IMR-90 (cell line): ENCODE measurements at regions not wholly inside any gene's neighbourhood (a gene's known extent, or its start where the extent isn't known, plus 50 kb on each side); places are given as distances from the start of the nearest gene placed in this dataset.

Source experiments
- ATAC-seq: fragments of 200-7000 bp; cut with Tn5 transposase; 2 replicates; pipeline ENCODE4 v1.9.1; 2020; ENCODE audit warnings: low read depth, mild to moderate bottlenecking, moderate library complexity
- BruUV-seq: library from RNA; stranded (reverse); fragments of 400-500 nt; replicated peaks from 2 replicates; lab custom pipeline; 2021; lab: Mats Ljungman, UMichigan
- CTCF ChIA-PET: fragments of 300-600 bp; formaldehyde crosslinking; extraction: SDS; loops from one replicate; lab custom pipeline; 2021; ENCODE audit warnings: antibody characterized with exemption; lab: Yijun Ruan, JAX
- POLR2A ChIA-PET: fragments of 300-600 bp; sonication (Branson Sonifier 250); formaldehyde crosslinking; loops from one replicate; lab custom pipeline; 2022; ENCODE audit warnings: antibody characterized with exemption; ENCODE audit not compliant: unreplicated experiment; lab: Charles Lee
- DNase-seq: peaks from one replicate; pipeline ENCODE4 v3.0.0; 2013
- H2AFZ ChIP-seq: replicated peaks from 2 replicates; pipeline ENCODE3; 2013; ENCODE audit warnings: low read length, mild to moderate bottlenecking; ENCODE audit not compliant: poor library complexity
- H2AK5ac ChIP-seq: 2 replicates; pipeline ENCODE4 v1.6.1; 2013; ENCODE audit warnings: low read depth, low read length, inconsistent platforms
- H2AK9ac ChIP-seq: replicated peaks from 2 replicates; pipeline ENCODE3; 2013; ENCODE audit warnings: mild to moderate bottlenecking, low read depth, low read length, moderate library complexity; ENCODE audit not compliant: poor library complexity
- H2BK120ac ChIP-seq: 2 replicates; pipeline ENCODE4 v1.6.1; 2013; ENCODE audit warnings: low read depth, low read length, inconsistent platforms
- H2BK15ac ChIP-seq: 3 replicates; pipeline ENCODE4 v1.6.1; 2013; ENCODE audit warnings: low read depth, low read length, inconsistent platforms
- H2BK20ac ChIP-seq: 2 replicates; pipeline ENCODE4 v1.6.1; 2013; ENCODE audit warnings: low read depth, mild to moderate bottlenecking, inconsistent platforms, low read length, moderate library complexity
- H2BK5ac ChIP-seq: 2 replicates; pipeline ENCODE4 v1.6.1; 2013; ENCODE audit warnings: mild to moderate bottlenecking, low read depth, low read length, inconsistent platforms; ENCODE audit not compliant: poor library complexity, severe bottlenecking
- H3K14ac ChIP-seq: replicated peaks from 2 replicates; pipeline ENCODE4 v1.6.1; 2013; ENCODE audit warnings: low read depth, low read length, inconsistent platforms
- H3K18ac ChIP-seq: 2 replicates; pipeline ENCODE4 v1.6.1; 2013; ENCODE audit warnings: low read depth, low read length, control low read depth
- H3K23ac ChIP-seq: 2 replicates; pipeline ENCODE4 v1.6.1; 2013; ENCODE audit warnings: low read depth, low read length, inconsistent platforms
- H3K27ac ChIP-seq: 2 replicates; pipeline ENCODE4 v1.5.1; 2013; ENCODE audit warnings: mild to moderate bottlenecking, control low read depth, low read length; ENCODE audit not compliant: insufficient read depth
- H3K27me3 ChIP-seq: 2 replicates; pipeline ENCODE4 v1.6.1; 2013; ENCODE audit warnings: low read length; ENCODE audit not compliant: control insufficient read depth, insufficient read depth
- H3K36me3 ChIP-seq: 2 replicates; pipeline ENCODE4 v1.6.1; 2013; ENCODE audit warnings: low read length, mixed read lengths; ENCODE audit not compliant: control insufficient read depth, insufficient read depth
- H3K4ac ChIP-seq: 2 replicates; pipeline ENCODE4 v1.6.1; 2013; ENCODE audit warnings: low read depth, low read length, inconsistent platforms
- H3K4me1 ChIP-seq: 2 replicates; pipeline ENCODE4 v1.6.1; 2013; ENCODE audit warnings: low read length, mixed read lengths; ENCODE audit not compliant: control insufficient read depth, insufficient read depth
- H3K4me2 ChIP-seq: 2 replicates; pipeline ENCODE4 v1.6.1; 2013; ENCODE audit warnings: low read depth, mild to moderate bottlenecking, control low read depth, low read length, moderate library complexity
- H3K4me3 ChIP-seq: 2 replicates; pipeline ENCODE4 v1.5.1; 2013; ENCODE audit warnings: low read depth, mild to moderate bottlenecking, control low read depth, low read length, moderate library complexity; ENCODE audit not compliant: insufficient read depth
- H3K56ac ChIP-seq: 2 replicates; pipeline ENCODE4 v1.6.1; 2013; ENCODE audit warnings: low read length, inconsistent platforms; ENCODE audit not compliant: insufficient read depth; ENCODE audit errors: extremely low read depth
- H3K79me1 ChIP-seq, 2 experiments: 2 replicates each; pipeline ENCODE4 v1.6.1; 2013; ENCODE audit warnings: low read length in 2 of 2, inconsistent platforms in 1 of 2, low read depth in 1 of 2
- H3K9ac ChIP-seq: 2 replicates; pipeline ENCODE4 v1.6.1; 2013; ENCODE audit warnings: low read depth, low read length, control low read depth
- H3K9me1 ChIP-seq: 2 replicates; pipeline ENCODE4 v1.6.1; 2013; ENCODE audit warnings: low read length, inconsistent platforms; ENCODE audit not compliant: insufficient read depth
- H3K9me3 ChIP-seq: 2 replicates; pipeline ENCODE4 v1.6.1; 2013; ENCODE audit warnings: low read length; ENCODE audit not compliant: control insufficient read depth, insufficient read depth
- H4K20me1 ChIP-seq: 2 replicates; pipeline ENCODE4 v1.6.1; 2013; ENCODE audit warnings: low read length, inconsistent platforms; ENCODE audit not compliant: insufficient read depth
- H4K5ac ChIP-seq: 2 replicates; pipeline ENCODE4 v1.6.1; 2013; ENCODE audit warnings: mild to moderate bottlenecking, low read depth, low read length, control low read depth
- H4K8ac ChIP-seq, 2 experiments: 2 replicates each; pipeline ENCODE4 v1.6.1; 2013; ENCODE audit warnings: low read depth in 2 of 2, low read length in 2 of 2, control low read depth in 1 of 2, inconsistent platforms in 1 of 2
- H4K91ac ChIP-seq: 2 replicates; pipeline ENCODE4 v1.6.1; 2013; ENCODE audit warnings: low read depth, low read length, inconsistent platforms; ENCODE audit not compliant: insufficient read depth
- BHLHE40 ChIP-seq: fragments of 150-350 bp; IDR thresholded peaks from 2 replicates; pipeline ENCODE4 v1.6.1; 2016; ENCODE audit warnings: mild to moderate bottlenecking, low read depth, low read length
- CEBPB ChIP-seq: IDR thresholded peaks from 2 replicates; pipeline ENCODE4 v1.6.1; 2012; ENCODE audit warnings: low read depth, low read length, improper control_type of control experiment
- CHD1 ChIP-seq: IDR thresholded peaks from 2 replicates; pipeline ENCODE4 v1.6.1; 2012; ENCODE audit warnings: low read depth, low read length, improper control_type of control experiment
- ELK1 ChIP-seq: fragments of 150-350 bp; IDR thresholded peaks from 2 replicates; pipeline ENCODE4 v1.6.1; 2016; ENCODE audit warnings: low read depth, mild to moderate bottlenecking, low read length, moderate library complexity, borderline replicate concordance
- FOS ChIP-seq: fragments of 150-350 bp; IDR thresholded peaks from 2 replicates; pipeline ENCODE4 v1.6.1; 2016; ENCODE audit warnings: low read depth, low read length
- MAFK ChIP-seq: IDR thresholded peaks from 2 replicates; pipeline ENCODE4 v1.6.1; 2012; ENCODE audit warnings: low read depth, low read length, improper control_type of control experiment
- MAZ ChIP-seq: IDR thresholded peaks from 2 replicates; pipeline ENCODE4 v1.6.1; 2012; ENCODE audit warnings: low read depth, mild to moderate bottlenecking, low read length, improper control_type of control experiment, moderate library complexity, borderline replicate concordance
- MXI1 ChIP-seq: IDR thresholded peaks from 2 replicates; pipeline ENCODE4 v1.6.1; 2012; ENCODE audit warnings: low read depth, mild to moderate bottlenecking, low read length, moderate library complexity, borderline replicate concordance
- NFE2L2 ChIP-seq: fragments of 150-350 bp; IDR thresholded peaks from 2 replicates; pipeline ENCODE4 v1.6.1; 2016; ENCODE audit warnings: low read depth, mild to moderate bottlenecking, low read length
- POLR2A ChIP-seq: IDR thresholded peaks from 2 replicates; pipeline ENCODE4 v1.6.1; 2012; ENCODE audit warnings: mild to moderate bottlenecking, low read depth, low read length
- RAD21 ChIP-seq: IDR thresholded peaks from 2 replicates; pipeline ENCODE4 v1.6.1; 2012; ENCODE audit warnings: low read length, improper control_type of control experiment
- RCOR1 ChIP-seq: IDR thresholded peaks from 2 replicates; pipeline ENCODE4 v1.6.1; 2012; ENCODE audit warnings: mild to moderate bottlenecking, low read length, improper control_type of control experiment; ENCODE audit not compliant: insufficient replicate concordance
- RFX5 ChIP-seq: IDR thresholded peaks from 2 replicates; pipeline ENCODE4 v1.8.0; 2012; ENCODE audit warnings: low read depth, mild to moderate bottlenecking, low read length, moderate library complexity
- SMC3 ChIP-seq: fragments of 150-350 bp; IDR thresholded peaks from 2 replicates; pipeline ENCODE4 v1.6.1; 2016; ENCODE audit warnings: low read depth, mild to moderate bottlenecking, antibody characterized with exemption, low read length, moderate library complexity
- USF2 ChIP-seq: fragments of 150-350 bp; IDR thresholded peaks from 2 replicates; pipeline ENCODE4 v1.6.1; 2017; ENCODE audit warnings: mild to moderate bottlenecking, antibody characterized with exemption, low read length, low read depth
- WGBS, 2 experiments: methylation state at CpG; one replicate each; pipeline versions ENCODE4 v1.1.5 to v1.1.7; 2013; ENCODE audit warnings: missing lambda C conversion rate in 2 of 2; ENCODE audit not compliant: insufficient read length in 1 of 2; ENCODE audit errors: extremely low coverage in 2 of 2; 5-methylcytosine and 5-hydroxymethylcytosine counted together
- dilution Hi-C: fragments of 300-500 bp; cut with HindIII; formaldehyde crosslinking; loops from one replicate; pipeline ENCODE4 v1.14.3; 2018; ENCODE audit warnings: low sequenced_read_pairs; ENCODE audit not compliant: unreplicated experiment
- in situ Hi-C: fragments of 300-500 bp; cut with MboI; formaldehyde crosslinking; loops from 3 replicates; pipeline ENCODE4 v1.14.3; 2019; ENCODE audit warnings: low sequenced_read_pairs, inconsistent platforms, mixed read lengths
- intact Hi-C: fragments of 100-400 bp; cut with micrococcal nuclease; formaldehyde crosslinking; loops from 2 replicates; pipeline ENCODE4 v1.10.0; 2022

DNA sequence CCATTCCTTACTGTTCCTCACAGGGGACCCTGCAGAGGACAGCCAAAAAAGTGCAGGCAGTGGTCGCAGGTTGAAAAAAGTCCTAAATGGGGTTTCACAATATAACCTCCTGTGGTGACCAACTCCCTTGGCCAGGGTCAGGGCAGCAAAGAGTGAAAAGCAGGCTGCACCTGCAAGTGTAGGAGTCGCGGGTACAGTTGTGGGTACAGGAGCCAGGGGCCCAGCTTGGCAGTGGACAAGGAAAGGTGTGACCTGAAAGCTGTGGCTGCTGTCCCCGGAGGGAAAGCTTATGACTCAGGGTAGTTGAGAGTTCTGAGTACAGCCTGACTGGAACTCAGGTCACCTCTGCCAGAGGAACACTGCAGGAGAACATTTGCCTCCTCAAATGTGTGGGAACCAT, 1114.1 kb downstream of the ROBO2 start:
- Histone ChIP-seq H3K23ac (no peak overlapping the region), H3K14ac (no peak overlapping the region), H2AK9ac (no peak overlapping the region), H2AFZ (no peak overlapping the region), H2BK15ac (no peak overlapping the region), H3K36me3 (no peaks in the 10 kb centered on the region), H3K18ac (no peak overlapping the region), H2BK120ac (no peak overlapping the region), H3K27me3 (no peaks in the 10 kb centered on the region), H4K20me1 (no peaks in the 10 kb centered on the region), H3K9ac (no peak overlapping the region), H3K9me1 (no peaks in the 10 kb centered on the region), H3K27ac (no peak overlapping the region), H4K8ac (no peak overlapping the region), H3K56ac (no peak overlapping the region), H3K4me3 (no peak overlapping the region), H4K5ac (no peak overlapping the region), H3K4me2 (no peak overlapping the region), H3K4me1 (peaks cover 3% of the 10 kb centered on the region; the same call in 1 of the 2 replicates), H3K4ac (no peak overlapping the region), H3K79me1 (no peaks in the 10 kb centered on the region), H2AK5ac (no peak overlapping the region), H4K91ac (no peak overlapping the region), H2BK5ac (no peak overlapping the region), H2BK20ac (no peak overlapping the region), H3K9me3 (no peaks in the 10 kb centered on the region)
- no peak for TF ChIP-seq MAZ
- no peak for TF ChIP-seq FOS
- TF ChIP-seq RCOR1: no peak
- TF ChIP-seq RAD21: no peak
- TF ChIP-seq SMC3: no peak
- no peak for TF ChIP-seq USF2
- TF ChIP-seq CHD1: no peak
- no peak for TF ChIP-seq MAFK
- no peak for TF ChIP-seq MXI1
- TF ChIP-seq RFX5: no peak
- TF ChIP-seq ELK1: no peak
- TF ChIP-seq CEBPB: no peak
- TF ChIP-seq BHLHE40: no peak
- no peak for TF ChIP-seq POLR2A
- TF ChIP-seq NFE2L2: no peak
- intact Hi-C loops (no loop called here), dilution Hi-C loops (no loop called here), in situ Hi-C loops (no loop called here)
- ChIA-PET CTCF (no interaction called here), POLR2A (no interaction called here)
- no peak for DNase-seq
- 90% methylated on average over 2 of the region's 4 CpGs; no CpG with 5 or more reads in 1 of the 2 experiments for WGBS, 2 experiments
- BruUV-seq: no TSS peak
- ATAC-seq: no peak
